ENCODE measurements at regions not wholly inside any gene's neighbourhood (a gene's known extent, or its start where the extent isn't known, plus 50 kb on each side); places are given as distances from the start of the nearest gene placed in this dataset.

GRCh38 chr3:74676-75243, 121.8 kb upstream of the CHL1 start:
- TF ChIP-seq CTCF (IDR thresholded peaks at IDR 0.05) (no peak), ZFX (IDR thresholded peaks at IDR 0.05; ENCODE audit: borderline replicate concordance) (no peak)
